ENCODE measurements at regions not wholly inside any gene's neighbourhood (a gene's known extent, or its start where the extent isn't known, plus 50 kb on each side); places are given as distances from the start of the nearest gene placed in this dataset.

- H3K9ac ChIP-seq (ENCODE audit: control insufficient read depth, extremely low read depth, insufficient read depth, low read length): no peak overlapping the region
- H3K9me3 ChIP-seq (ENCODE audit: control insufficient read depth, low read depth, low read length): no peaks in the 10 kb centered on the region
- no peak overlapping the region for H3K27ac ChIP-seq (ENCODE audit: control insufficient read depth, insufficient read depth, low read length)
- H3K9me1 ChIP-seq (ENCODE audit: control insufficient read depth, extremely low read depth, insufficient read depth, low read length): no peaks in the 10 kb centered on the region
- DNase-seq (ENCODE audit: low read depth, low spot score): no peak
- no peak for TF ChIP-seq EZH2 (IDR thresholded peaks at IDR 0.05; ENCODE audit: low read length)
- TF ChIP-seq CTCF (optimal IDR thresholded peaks at IDR 0.05 in 1 of 3, IDR thresholded peaks at IDR 0.05 in 1 of 3, conservative IDR thresholded peaks at IDR 0.05 in 1 of 3; ENCODE audit: extremely low read depth in 1 of 3, insufficient read depth in 2 of 3, low read length in 3 of 3): no peak
- no peak overlapping the region for H2AFZ ChIP-seq (ENCODE audit: control insufficient read depth, low read length)
- no peaks in the 10 kb centered on the region for H3K79me2 ChIP-seq (ENCODE audit: control insufficient read depth, insufficient read depth, low read length)
- dilution Hi-C loops (cut with MboI; ENCODE audit: extremely low pct_ligation_motif_present, low sequenced_read_pairs): no loop called here
- H4K20me1 ChIP-seq (ENCODE audit: control insufficient read depth, extremely low read depth, insufficient read depth, low read length): no peaks in the 10 kb centered on the region
- no peaks in the 10 kb centered on the region for H3K27me3 ChIP-seq (ENCODE audit: control insufficient read depth, extremely low read depth, insufficient read depth, low read length)
- no peak for FAIRE-seq
- H3K4me1 ChIP-seq (ENCODE audit: control insufficient read depth, extremely low read depth, insufficient read depth, low read length): no peaks in the 10 kb centered on the region
- H3K4me3 ChIP-seq (ENCODE audit: control insufficient read depth in 2 of 3, extremely low read depth in 1 of 3, insufficient read depth in 2 of 3, low read depth in 1 of 3, low read length in 3 of 3): no peak overlapping the region
- no peak overlapping the region for H3K4me2 ChIP-seq (ENCODE audit: control insufficient read depth, extremely low read depth, insufficient read depth, low read depth, low read length)
- no peaks in the 10 kb centered on the region for H3K36me3 ChIP-seq (ENCODE audit: control insufficient read depth in 2 of 2, extremely low read depth in 1 of 2, insufficient read depth in 2 of 2, low read length in 2 of 2)
These were observed 78.4 kb upstream of the WSCD2 start for GRCh38 chr12:108050696-108051095.

- no peaks in the 10 kb centered on the region for H4K20me1 ChIP-seq (ENCODE audit: control insufficient read depth, extremely low read depth, insufficient read depth, low read length)
- no peak overlapping the region for H3K27ac ChIP-seq (ENCODE audit: control insufficient read depth, insufficient read depth, low read length)
- dilution Hi-C loops (cut with MboI; ENCODE audit: extremely low pct_ligation_motif_present, low sequenced_read_pairs): no loop called here
- FAIRE-seq: no peak
- H3K4me1 ChIP-seq (ENCODE audit: control insufficient read depth, extremely low read depth, insufficient read depth, low read length): no peaks in the 10 kb centered on the region
- H3K79me2 ChIP-seq (ENCODE audit: control insufficient read depth, insufficient read depth, low read length): no peaks in the 10 kb centered on the region
- H3K27me3 ChIP-seq (ENCODE audit: control insufficient read depth, extremely low read depth, insufficient read depth, low read length): peaks cover 3% of the 10 kb centered on the region
- H3K9me1 ChIP-seq (ENCODE audit: control insufficient read depth, extremely low read depth, insufficient read depth, low read length): no peaks in the 10 kb centered on the region
- no peak overlapping the region for H3K9ac ChIP-seq (ENCODE audit: control insufficient read depth, extremely low read depth, insufficient read depth, low read length)
- H2AFZ ChIP-seq (ENCODE audit: control insufficient read depth, low read length): no peak overlapping the region
- H3K4me3 ChIP-seq (ENCODE audit: control insufficient read depth in 2 of 3, extremely low read depth in 1 of 3, insufficient read depth in 2 of 3, low read depth in 1 of 3, low read length in 3 of 3): no peak overlapping the region
- H3K36me3 ChIP-seq (ENCODE audit: control insufficient read depth in 2 of 2, extremely low read depth in 1 of 2, insufficient read depth in 2 of 2, low read length in 2 of 2): no peaks in the 10 kb centered on the region
- no peak for TF ChIP-seq EZH2 (IDR thresholded peaks at IDR 0.05; ENCODE audit: low read length)
- no peak for TF ChIP-seq CTCF (optimal IDR thresholded peaks at IDR 0.05 in 1 of 3, IDR thresholded peaks at IDR 0.05 in 1 of 3, conservative IDR thresholded peaks at IDR 0.05 in 1 of 3; ENCODE audit: extremely low read depth in 1 of 3, insufficient read depth in 2 of 3, low read length in 3 of 3)
- no peaks in the 10 kb centered on the region for H3K9me3 ChIP-seq (ENCODE audit: control insufficient read depth, low read depth, low read length)
- DNase-seq (ENCODE audit: low read depth, low spot score): no peak
- no peak overlapping the region for H3K4me2 ChIP-seq (ENCODE audit: control insufficient read depth, extremely low read depth, insufficient read depth, low read depth, low read length)
These were observed 76.8 kb upstream of the WSCD2 start for GRCh38 chr12:108052260-108052659.
